Bone marrow (tissue), 2 donors: ENCODE measurements at regions not wholly inside any gene's neighbourhood (a gene's known extent, or its start where the extent isn't known, plus 50 kb on each side); places are given as distances from the start of the nearest gene placed in this dataset.

Experiments used
- DNase-seq, 2 donors: peaks; one replicate each; lab custom pipeline; 2025; lab: John Stamatoyannopoulos, UW

DNA sequence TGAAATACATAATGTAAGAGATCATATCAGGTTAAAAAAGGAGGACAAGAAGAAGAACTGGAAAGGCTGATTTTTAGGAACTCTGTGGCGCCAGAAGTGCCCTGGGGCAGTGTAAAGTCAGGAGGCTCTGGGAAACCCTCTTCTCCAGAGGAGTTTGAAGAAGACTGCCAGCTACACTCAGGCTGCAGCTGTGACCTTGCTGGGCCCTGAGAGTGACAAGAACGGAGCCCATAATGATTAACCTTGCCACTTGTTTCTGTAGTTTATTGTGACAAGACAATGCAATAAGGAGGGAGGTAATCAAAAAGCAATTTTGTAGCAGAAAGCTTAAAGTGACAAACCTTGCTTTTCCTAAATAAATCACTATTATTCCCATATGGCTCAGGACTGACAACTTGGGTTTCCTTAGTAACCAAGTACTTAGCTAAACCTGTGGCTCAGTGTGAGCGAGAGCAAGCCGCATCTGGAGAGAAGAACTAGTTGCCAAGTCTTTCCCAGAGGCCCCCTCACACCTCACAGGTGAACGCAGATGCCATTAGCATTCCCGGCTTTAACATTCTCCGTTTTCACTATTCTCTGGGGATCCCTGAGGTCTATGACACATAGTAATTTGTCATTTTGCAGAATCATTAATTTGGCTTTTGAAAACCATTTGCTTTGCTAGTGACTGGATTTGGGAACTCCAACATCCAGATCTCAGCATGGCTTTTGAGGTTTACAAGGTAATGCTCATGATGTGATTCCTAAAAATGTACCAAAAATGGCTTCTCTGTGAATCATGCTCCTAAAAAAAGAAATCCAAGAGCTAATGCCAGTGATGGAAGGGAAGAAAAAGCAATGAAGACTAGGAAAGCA, 115.9 kb downstream of the OMA1 start:
- DNase-seq, result no peak

DNA sequence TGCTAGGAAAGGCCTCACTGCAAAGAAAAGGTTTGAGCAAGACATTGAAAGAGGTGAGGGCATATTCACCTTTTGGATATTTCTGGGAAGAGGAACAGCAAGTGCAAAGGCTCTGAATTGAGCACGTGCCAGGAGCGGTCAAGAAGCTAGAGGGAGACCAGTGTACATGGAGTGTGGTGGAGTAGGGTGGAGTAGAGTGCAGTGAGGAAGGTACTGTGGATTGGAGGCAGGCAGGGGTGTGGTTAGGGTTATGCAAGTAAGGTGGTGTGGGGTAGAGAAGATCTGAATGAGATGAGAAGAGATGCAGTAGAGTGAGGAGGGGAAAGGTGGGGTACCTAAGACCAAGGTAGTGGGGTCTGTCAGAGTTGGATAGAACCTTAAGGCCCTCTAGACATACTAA, 119.6 kb downstream of the OMA1 start:
- no peak for DNase-seq

DNA sequence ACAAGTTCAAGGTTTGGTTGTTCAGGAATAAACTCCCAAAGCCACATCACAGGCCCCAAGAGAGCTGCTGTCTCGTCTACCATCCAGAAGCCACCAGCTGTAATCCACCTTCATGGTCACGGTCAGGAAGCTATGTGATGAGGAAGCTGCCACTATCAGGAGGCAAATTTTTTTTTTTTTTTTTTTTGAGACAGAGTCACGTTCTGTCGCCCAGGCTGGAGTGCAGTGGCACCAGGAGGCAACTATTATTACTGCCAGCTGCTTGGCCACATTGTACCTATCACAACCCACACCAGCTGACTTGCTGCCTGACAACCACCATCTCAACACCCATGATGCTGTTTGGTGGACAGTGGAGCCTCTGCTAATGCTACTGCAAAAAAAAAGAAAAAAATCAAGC, 124.1 kb downstream of the OMA1 start:
- DNase-seq, result no peak

DNA sequence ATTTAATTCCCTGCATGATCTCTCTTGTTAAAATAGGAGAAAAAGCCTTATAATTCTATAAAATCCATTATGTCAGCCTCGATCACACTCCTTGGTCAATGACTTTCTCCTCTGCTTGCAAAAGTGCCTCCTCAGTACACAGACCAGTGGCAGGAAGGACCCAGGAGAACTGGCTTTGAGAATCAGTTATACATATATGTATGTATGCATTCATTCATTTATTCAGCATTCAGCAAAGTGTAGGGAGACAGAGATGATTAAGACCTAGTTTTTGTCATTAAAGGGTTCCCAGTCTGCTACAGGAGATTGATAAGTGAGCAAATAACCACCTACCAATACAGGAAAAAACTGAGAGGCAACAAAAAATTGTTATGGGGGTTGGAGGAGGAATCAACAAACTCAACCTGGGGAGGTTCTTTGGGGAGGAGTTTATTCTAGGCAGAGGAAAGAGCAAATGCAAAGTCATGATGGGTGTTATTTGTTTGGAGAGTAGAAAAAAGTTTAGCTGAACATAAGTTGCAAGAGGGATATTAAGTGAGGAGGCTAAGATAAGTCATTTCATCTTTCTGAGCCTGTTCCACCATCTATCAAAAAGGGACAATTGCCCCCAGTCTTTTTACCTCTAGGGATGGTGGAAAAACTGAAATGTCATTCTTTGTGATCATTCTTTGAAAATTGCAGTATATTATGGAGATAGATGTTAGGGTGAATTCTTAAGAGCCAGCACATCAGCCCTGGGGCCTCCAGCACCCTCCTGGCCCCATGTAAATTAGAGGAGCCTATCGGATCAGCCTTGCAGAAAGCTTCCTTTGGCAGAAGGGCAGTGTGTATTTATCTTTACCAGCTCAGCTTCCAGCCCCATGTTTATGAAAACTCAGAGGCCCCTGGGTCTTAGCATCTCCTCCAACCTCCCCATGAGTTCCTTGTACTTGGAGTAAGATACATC, 128.0 kb downstream of the OMA1 start:
- no peak for DNase-seq

DNA sequence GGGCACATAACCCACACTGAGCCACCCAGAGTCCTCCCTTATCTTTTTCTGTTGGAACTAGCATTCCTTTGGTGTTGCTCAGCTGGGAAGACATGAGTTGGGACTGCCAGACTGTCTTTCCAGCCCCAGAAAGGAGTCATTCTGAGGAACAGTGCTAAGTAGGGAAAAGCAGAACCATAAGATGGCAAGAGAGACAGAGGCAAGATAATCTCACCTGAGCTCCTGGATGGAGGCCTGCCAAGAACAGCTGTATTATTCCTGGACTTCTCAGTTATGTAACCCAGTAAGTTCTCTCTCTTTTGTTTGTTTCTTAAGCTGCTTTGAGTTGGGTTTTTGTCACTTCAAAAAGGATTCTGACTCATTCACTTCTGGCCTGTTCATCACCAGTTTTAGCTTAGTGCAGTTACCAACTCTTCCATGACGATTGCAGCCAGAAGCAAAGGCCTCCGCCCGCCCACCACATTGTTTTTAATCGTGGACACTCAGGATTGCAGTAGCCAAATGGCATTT, 134.4 kb downstream of the OMA1 start:
- DNase-seq, result no peak

DNA sequence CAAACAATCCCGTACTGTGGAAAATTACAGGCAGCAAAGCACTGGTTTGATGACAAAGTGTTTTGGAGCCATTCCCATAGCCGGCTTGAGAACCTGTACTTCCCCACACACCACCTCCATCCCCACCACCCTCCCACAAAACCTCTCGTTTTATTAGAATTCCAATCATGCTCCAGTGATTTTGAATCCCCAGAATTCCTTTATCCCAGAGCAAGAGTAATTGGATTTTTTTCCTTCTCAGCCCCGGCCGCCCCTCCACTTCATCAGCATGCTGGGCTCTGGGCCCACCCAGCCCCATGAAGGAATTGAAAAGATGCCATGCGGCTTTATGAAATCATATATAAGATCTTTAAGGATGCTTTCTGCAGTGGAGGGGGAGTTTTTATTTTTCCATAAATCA, 136.6 kb downstream of the OMA1 start:
- no peak for DNase-seq

DNA sequence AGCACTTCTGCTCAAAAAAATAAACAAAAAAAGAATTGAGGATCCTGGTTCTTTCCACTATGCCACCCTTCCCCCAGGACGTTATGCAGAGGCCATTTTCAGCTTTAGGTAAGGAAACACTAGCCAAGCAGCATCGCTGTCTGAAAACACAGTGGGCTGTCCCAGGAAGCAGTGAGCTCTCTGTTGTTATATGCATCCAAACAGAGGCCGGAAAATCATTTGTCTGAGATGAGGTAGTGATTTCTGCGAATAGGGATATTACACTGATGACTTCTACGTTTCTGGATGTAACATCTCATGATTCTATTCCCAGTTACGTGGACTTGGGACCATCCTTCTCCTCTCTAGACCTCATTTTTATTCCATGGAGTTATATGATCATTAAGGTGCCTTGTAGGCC, 137.2 kb downstream of the OMA1 start:
- DNase-seq, result no peak

DNA sequence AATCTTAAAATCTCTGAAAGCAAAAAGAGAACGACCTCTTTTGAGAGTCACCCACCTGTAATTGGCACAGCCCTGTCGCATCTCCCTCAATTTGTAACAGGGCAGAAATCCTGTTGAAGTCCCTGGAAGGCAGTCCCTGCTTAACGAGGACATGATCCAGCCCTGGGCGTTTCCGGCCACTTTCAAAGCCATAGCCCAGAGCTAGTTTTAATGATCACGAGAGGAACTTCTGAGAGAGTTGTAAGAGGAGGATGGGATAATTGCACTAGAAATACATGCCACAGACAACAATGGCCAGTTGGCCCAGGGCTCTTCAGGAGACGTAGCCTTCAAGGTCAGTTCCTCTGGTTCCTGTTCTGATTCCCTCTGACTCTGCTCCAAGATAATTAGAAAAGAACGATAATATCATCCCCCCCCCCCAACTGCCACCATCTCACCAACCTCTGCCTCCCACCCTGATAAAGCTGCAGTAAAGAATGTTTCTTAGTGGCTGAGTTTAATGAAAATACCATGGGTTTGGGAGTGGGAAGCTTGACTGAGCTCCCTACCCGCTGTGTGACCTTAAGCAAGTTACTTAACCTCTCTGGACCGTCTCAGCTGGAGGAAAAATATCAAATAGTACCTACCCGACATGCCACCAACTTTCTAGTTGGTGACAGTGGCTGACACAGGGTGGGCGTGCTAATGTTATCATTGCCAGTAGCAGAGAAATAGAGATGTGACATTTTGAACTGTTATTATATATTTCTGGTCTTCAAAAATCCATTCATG, 140.0 kb downstream of the OMA1 start:
- no peak for DNase-seq

DNA sequence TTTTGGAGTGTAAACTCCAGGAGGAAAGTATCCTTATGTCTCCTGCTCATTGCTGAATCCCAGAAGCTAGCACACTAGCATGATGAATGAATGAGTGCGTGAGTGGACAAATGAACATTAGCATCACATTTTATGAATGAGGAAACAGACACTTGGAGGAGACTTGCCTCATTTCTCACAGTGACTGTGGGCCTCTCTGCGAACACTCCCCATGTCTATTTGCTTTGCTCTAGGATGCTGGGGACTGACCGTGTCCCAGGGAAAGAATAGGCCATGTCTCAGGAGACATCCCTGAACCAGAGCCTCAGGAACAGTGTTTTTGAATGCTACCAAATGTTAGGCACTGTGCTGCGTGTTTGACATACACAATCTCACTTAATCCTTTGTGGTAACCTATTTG, 140.9 kb downstream of the OMA1 start:
- DNase-seq, result no peak

DNA sequence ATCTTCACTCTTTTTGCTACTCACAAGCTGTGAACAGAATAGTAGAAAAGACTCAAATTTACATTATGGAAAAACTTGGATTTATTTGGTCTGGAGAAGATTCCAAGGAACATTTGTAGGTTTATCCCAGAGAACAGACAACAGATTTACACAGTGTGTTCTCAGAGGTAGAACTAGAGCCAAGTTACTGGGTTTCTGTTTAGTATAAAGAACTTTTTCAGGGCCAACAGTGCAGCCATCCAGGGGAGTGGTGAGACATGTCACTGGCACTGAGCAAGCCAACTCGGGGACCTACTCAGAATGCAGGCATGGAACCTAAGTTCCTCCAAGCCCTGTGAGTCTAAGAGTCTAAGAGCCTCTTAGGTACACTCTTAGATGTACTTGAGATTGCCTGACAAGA, 142.6 kb downstream of the OMA1 start:
- no peak for DNase-seq

DNA sequence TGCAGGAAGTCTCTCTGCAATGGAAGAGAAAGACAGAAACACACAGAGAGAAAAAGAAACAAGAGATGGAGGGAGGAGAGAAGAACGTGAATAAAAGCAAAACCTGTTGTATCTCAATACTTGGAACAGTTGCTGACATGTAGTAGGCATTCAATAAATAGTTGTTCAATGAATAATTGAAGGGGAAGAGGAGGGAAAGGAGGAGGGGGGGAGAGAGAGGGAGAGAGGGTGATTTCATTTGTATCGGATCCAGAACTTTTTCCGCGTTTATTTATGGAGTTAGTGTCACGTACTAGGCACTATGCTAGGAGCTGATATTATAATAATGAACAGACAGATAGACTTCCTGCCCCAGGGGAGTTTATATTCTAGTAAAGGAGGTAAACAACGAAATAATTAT, 144.1 kb downstream of the OMA1 start:
- no peak for DNase-seq

DNA sequence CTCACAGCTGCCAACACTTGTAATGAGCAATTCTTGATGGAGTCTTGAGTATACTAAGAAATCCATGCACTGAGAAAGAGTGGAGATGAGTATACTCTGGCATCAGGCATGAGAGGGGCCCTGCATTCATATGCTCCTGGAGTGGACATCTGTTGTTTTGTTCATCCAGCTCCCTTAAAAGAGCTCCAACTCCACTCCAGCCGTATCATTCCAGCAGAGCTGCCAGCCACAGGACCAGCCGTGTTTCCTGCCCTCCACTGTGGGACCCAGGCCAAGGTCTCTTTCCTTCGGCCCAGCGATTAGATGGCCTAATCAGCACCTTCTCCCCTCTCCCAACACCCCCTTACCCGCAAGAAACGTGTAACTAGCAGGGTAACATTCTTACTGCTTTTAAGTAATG, 144.5 kb downstream of the OMA1 start:
- DNase-seq, result no peak

DNA sequence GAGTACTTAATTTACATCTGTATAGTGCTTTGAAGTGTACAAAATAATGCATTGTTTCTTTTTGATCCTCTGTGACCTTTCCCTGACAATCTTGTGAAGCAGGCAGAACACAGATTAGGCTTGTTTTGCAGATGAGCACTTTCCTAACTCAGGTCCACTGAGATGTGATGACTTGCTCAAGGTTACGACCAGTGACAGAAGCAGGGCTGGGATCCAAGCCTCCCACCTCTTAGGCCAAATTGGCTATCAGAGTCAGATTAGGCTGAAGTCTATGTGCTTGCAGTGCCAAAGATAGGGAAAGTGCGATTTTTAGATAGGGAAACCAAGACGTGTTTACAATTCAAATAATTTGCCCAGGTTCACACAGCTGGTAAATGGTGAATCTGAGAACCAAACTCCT, 147.3 kb downstream of the OMA1 start:
- DNase-seq, result no peak

DNA sequence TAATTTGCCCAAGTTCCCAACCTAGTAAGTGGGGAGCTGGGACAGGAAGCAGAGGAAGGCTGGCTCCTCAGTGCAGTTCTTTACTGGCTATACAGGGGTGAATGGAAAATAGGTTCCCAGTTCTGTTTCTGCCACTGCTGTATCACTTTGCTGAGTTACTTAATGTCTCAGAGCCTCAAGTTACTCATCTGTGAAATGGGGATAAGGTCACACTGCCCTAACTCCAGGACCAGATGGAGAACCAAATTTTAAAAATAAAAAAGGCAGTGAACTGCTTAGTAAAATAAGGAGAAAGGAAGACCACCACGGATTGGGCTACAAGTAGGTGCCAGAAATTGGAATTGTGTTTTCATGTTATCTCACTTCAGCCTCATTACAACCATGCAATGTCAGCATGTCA, 147.8 kb downstream of the OMA1 start:
- DNase-seq, result no peak

DNA sequence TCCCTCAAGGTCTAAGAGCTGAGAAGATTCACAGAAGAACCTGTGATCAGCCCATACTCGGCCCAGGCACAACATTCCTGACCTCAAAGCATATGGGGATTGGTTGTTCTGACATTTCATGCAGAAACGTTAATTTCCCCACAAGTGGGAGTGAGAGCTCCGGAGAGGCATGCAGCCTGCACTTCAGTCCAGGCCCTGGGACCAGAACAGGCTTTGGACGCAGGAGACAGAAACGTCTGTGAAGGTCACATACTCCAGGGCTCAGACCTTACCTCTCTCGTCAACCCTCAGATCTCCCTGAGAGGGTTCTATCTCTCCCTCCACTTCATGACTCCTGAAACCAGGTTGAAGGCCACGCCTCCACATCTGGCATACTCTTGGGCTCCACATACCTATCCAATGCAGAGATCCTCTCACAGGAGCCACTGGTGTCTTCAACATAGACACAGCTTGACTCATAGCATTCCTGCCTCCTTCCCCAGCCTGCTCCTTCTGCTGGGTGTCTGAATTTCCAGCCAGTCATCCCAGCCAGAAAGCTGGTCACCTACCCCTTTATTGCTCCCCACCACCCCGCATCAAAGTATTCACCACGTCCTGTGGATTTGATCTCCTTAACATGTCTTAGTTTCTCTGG, 149.2 kb downstream of the OMA1 start:
- DNase-seq, result no peak

DNA sequence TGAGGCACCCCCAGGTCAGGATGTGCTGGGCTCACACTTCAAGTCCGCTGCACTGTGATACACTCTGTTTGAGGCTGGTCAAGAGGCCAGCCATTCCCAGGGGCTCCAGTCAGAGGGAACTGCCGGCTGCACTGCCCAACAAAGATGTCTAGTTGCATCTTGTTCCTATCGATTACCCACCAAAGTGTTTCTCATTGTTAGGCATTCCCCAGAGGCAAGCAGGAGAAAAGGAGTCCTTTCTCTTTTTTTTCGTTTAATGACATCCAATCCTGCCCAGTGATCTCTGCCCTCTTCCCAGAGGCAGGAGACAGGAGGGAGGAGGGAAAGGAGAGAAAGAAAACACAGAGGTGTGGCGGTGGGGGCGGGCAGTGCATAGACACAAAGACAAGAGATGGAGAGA, 150.4 kb downstream of the OMA1 start:
- no peak for DNase-seq

DNA sequence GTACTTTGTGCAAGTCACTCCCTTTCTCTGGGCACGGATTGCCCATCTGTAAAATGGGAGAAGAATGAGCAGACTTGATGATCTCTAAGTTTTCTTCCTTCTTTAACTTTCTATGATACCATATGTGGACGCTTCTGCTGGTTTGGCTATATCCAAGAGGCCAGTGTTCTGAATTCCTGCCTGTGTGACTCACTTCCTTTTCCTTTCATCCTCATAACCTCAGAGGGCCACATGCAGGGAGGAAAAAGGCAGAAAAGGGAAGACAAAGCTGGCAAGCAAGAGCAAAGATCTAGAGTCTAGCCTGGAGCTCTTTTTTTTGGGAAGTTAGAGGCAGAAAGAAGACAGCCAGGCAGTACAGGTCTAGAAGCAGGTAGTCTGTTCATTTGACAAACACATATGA, 151.2 kb downstream of the OMA1 start:
- DNase-seq, result no peak

DNA sequence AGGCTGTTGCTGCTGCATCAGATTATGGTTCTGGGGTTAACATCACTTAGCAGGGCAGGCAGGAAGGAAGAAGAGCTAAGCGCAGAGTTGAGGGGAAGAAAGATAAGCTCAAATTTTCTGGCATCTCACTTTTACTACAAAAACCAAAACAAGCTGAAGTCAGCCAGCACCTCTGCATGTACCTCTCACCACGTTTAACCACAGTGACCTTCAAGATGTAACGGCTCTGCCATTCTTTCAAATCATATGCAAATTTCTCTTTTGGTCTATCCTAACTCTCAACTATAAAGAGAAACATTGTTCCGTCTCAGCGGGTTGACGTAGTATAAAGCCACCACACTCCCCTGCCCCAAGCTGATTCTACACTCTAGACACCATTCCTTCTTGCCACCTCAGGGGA, 154.4 kb downstream of the OMA1 start:
- DNase-seq, result no peak

DNA sequence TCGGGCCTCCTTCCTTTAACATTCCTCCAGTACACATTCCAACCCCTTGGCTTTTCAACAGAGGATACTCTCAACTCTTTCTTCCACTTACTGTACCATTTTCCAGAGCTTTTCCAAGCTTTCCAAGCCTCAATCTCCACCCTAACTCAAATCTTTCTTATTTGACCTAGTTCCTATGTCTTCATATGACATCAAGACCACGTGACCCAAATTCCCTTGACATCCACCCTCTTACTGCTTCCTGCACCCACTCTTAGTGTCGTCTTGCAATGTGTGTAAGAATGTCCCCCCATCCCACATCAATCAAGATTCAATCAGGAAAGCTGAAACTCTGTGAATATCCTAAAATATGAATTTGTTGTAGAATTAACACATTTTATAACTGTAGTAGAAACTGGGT, 155.0 kb downstream of the OMA1 start:
- no peak for DNase-seq

DNA sequence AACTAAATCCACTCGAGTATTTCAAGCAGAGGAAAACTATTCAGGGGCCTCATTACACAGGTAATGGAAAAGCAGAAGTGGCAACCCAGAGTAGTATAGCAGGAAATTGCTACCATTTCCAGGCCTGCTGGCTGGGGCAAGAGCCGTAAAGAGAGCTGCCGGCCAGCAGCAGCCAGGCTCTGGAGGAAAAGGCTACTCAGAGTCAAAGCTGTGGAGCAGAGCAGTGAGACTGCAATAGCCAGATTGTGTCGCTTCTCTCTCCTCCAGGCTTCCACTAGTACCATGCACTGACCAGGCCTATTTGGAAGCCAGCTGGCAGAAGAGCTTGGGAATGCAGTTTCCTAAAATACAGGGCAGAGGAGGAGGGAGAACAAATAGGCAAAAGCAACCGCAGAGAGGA, 155.5 kb downstream of the OMA1 start:
- no peak for DNase-seq

DNA sequence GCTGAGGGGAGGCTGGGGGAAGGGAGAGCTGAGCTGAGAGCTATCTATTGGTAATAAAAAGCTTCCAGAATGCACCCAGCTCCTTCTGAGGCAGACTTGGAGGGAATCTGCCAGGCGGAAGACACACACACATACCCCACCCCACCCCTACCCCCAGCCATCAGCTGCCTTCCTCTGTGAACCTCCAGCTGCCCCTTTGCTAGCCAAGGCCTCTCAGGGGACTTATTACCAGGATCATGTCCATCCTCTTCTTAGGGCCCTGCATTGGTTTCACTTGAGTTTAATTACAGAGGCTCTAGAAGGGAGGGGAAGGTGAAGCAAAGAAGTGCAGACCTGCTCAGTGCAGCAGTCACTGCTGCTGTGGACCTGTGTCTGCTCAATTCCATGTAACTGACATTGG, 156.4 kb downstream of the OMA1 start:
- no peak for DNase-seq

DNA sequence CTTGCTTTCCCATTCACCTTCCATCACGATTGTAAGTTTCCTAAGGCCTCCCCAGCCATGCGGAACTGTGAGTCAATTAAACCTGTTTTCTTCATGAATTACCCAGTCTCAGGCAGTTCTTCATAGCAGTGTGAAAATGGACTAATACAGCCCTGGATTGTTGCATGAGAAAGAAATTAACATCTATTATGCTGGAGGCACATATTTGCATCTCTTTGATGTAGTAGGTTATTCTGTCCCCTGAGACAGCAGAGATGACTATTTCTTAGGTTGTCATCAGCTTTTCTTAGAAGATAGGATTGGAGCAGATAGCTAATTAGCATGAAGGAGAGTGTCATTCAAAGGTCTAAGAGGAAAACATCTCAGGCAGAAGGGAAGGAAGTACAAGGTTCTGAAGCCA, 166.2 kb downstream of the OMA1 start:
- no peak for DNase-seq
